Mucosa of rectum (tissue), 2 donors: ENCODE measurements at regions not wholly inside any gene's neighbourhood (a gene's known extent, or its start where the extent isn't known, plus 50 kb on each side); places are given as distances from the start of the nearest gene placed in this dataset.

Experiments used
- H3K27ac ChIP-seq, 2 donors: one replicate each; pipeline ENCODE4 v1.7.0; 2013; ENCODE audit warnings: inconsistent platforms in 2 of 2, low read depth in 2 of 2, low read length in 2 of 2
- H3K27me3 ChIP-seq, 2 donors: one replicate each; pipeline ENCODE4 v1.7.0; 2013; ENCODE audit warnings: low read length in 2 of 2; ENCODE audit not compliant: control insufficient read depth in 2 of 2, insufficient read depth in 2 of 2
- H3K36me3 ChIP-seq, 2 donors: one replicate each; pipeline ENCODE4 v1.7.0; 2013; ENCODE audit warnings: low read length in 2 of 2; ENCODE audit not compliant: control insufficient read depth in 2 of 2, insufficient read depth in 2 of 2
- H3K4me1 ChIP-seq, 2 donors: one replicate each; pipeline ENCODE4 v1.7.0; 2013; ENCODE audit warnings: low read length in 2 of 2, mild to moderate bottlenecking in 1 of 2; ENCODE audit not compliant: control insufficient read depth in 2 of 2, insufficient read depth in 2 of 2
- H3K4me3 ChIP-seq, 2 donors: one replicate each; pipeline ENCODE4 v1.7.0; 2013; ENCODE audit warnings: low read length in 2 of 2
- H3K9ac ChIP-seq, 2 donors: one replicate each; pipeline ENCODE4 v1.7.0; 2013; ENCODE audit warnings: low read length in 2 of 2, low read depth in 1 of 2, mild to moderate bottlenecking in 1 of 2
- H3K9me3 ChIP-seq, 2 donors: one replicate each; pipeline ENCODE4 v1.7.0; 2013; ENCODE audit warnings: low read length in 2 of 2; ENCODE audit not compliant: control insufficient read depth in 2 of 2
- donor health status: healthy.
- donor health status: Normal muscosa, but diverticular disease.

DNA sequence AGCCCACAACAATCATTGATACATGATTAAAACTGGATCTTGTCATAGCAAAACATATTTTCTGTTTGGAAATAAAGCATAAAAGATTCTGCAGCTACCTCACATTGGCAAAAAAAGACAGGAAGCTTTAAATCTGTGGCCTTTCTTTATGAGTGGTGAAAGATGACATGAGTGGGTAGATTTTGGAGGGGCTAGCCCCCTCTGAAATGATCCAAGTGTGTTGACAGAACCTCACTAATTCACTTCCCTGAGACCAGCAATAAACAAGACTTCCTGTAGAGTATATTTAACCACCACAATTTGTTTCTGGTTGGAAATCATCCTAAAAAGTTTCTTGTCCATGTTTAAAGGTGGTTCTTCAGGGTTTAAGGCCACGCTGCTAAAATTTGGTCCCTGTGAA lies 530.8 kb downstream of the SPATA31D1 start:
- no peak overlapping the region for H3K9ac ChIP-seq
- no peaks in the 10 kb centered on the region for H3K9me3 ChIP-seq
- no peaks in the 10 kb centered on the region for H3K36me3 ChIP-seq

DNA sequence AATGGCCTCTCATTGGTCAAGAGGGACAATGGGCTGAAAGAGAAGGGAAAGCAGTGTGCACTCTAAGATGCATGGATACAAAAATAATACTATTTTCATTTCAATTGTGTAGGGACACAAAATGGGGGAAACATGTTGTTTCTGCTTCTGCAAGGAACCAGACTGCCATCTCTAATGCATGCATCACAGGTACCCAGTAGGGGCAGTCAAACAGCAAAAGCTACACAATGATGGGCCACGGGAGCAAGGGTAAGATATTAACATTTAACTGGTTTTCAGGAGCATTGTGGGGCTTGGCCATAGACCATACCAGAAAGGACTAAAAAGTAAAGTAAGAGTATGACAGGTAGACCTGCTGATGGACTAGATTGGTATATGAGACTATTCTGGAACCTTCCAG lies 535.8 kb downstream of the SPATA31D1 start:
- Histone ChIP-seq H3K27ac (no peak overlapping the region), H3K27me3 (no peaks in the 10 kb centered on the region), H3K4me3 (no peak overlapping the region), H3K9ac (no peak overlapping the region), H3K4me1 (no peaks in the 10 kb centered on the region), H3K36me3 (no peaks in the 10 kb centered on the region), H3K9me3 (peaks cover 0 to 2% of the 10 kb centered on the region in 2 donors)

More for the DNA sequence above, 530.8 kb downstream of the SPATA31D1 start:
- Histone ChIP-seq H3K27ac (no peak overlapping the region), H3K4me3 (no peak overlapping the region), H3K4me1 (no peaks in the 10 kb centered on the region), H3K27me3 (no peaks in the 10 kb centered on the region)

DNA sequence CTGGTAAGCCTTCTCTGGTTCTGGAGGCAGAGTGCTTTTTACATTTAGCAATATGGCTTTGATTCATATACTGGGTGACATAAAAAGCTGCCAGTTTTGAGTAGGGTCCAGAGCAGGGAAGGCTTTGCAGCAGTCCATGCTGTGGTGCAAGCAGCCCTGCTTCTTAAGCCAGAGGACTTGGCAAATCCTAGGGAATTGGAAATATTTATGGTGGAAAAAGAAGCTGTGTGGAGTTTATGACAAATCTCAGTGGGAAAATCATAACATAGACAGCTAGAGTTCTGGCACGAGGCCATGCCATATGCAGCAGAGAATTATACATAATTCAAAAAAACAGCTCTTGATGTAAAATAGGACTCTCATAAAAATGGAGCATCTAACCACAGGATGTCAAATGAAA lies 536.4 kb downstream of the RASEF start:
- Histone ChIP-seq H3K9ac (no peak overlapping the region), H3K27me3 (no peaks in the 10 kb centered on the region), H3K9me3 (peaks cover 0 to 2% of the 10 kb centered on the region in 2 donors), H3K27ac (no peak overlapping the region), H3K4me3 (no peak overlapping the region), H3K4me1 (no peaks in the 10 kb centered on the region), H3K36me3 (no peaks in the 10 kb centered on the region)

DNA sequence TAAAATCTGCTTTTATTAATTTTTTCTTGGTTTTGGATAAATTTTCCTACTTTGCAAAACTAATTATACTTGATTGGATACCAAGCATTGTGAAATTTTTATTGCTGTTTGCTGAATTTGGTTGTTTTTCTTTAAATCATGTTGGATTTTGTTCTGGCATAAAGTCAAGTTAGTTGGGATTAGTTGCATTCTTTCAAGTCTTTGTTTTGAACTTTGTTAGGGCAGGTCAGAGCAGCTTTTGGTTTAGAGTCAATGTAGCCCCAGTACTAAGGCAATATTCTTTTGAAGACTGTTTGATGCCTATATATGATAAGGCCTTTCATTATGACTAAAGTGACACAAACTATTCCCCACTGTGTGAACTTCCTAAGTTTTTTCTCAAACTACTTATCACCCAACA lies 531.1 kb downstream of the RASEF start:
- no peak overlapping the region for H3K9ac ChIP-seq
- H3K4me3 ChIP-seq: no peak overlapping the region
- no peak overlapping the region for H3K27ac ChIP-seq
- H3K27me3 ChIP-seq: no peaks in the 10 kb centered on the region
- no peaks in the 10 kb centered on the region for H3K4me1 ChIP-seq
- H3K36me3 ChIP-seq: no peaks in the 10 kb centered on the region
- H3K9me3 ChIP-seq: peaks cover 0 to 2% of the 10 kb centered on the region in 2 donors

DNA sequence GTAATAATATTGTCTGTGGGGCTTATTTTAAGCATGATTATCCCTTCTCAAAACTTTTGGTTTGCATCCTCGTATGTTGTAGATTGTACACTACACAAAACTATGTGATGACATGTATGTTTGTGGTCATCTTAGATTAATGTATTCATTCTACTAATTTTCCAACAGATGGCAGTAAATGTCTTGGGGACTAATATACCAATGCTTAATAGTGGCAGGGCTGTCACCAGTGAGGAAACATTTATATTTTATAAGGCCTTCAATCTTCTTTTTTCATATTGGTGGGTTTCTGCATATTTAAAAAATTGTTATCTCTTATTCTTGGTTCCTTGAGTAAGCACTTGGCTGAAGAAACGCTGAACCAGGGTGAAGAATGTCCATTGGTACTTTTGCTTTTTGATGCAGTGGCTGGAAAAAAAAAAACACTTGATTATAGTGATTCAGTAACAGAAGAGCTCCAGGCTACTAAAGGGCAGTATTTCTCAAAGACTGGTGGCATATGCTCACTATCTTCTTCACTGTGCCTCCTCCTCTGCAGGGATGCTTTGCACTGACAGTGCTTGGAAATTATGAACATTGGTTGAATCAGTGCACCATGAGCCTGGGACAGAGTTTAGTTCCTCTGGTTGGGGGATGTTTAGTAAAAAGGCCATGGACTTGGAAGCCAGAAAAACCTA lies 530.3 kb downstream of the RASEF start:
- Histone ChIP-seq H3K4me1 (no peaks in the 10 kb centered on the region), H3K9ac (no peak overlapping the region), H3K4me3 (no peak overlapping the region), H3K9me3 (no peaks in the 10 kb centered on the region), H3K27ac (no peak overlapping the region), H3K27me3 (no peaks in the 10 kb centered on the region), H3K36me3 (no peaks in the 10 kb centered on the region)

DNA sequence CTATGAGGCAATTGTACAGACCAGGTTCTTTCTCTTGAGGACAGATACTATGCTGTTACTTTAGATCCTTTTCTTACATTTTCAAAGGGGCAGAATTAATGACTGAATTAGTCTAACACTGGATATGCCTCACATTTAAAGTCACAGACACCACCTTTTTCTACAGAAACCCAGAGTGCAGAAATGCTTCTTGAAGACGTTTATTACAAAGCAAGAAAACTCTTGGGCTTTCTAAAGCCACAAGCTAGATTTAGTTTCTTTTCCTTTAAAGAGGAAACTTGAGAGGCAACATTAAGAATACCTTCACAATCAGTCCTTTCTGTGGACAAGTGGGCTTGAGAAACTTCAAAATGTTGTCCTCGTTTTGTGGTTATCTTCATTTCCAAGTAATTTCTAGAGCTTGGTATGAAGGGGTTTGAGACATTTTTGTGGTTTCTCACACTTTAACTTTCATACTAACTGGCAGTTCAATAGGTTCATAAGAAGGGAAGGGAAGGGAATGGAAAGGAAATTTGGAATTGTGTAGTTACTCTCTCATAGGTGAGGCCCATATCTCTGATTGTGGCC lies 527.4 kb downstream of the RASEF start:
- no peaks in the 10 kb centered on the region for H3K4me1 ChIP-seq
- H3K4me3 ChIP-seq: no peak overlapping the region
- H3K27me3 ChIP-seq: no peaks in the 10 kb centered on the region
- H3K9me3 ChIP-seq: no peaks in the 10 kb centered on the region
- no peak overlapping the region for H3K27ac ChIP-seq
- H3K9ac ChIP-seq: no peak overlapping the region
- H3K36me3 ChIP-seq: no peaks in the 10 kb centered on the region

DNA sequence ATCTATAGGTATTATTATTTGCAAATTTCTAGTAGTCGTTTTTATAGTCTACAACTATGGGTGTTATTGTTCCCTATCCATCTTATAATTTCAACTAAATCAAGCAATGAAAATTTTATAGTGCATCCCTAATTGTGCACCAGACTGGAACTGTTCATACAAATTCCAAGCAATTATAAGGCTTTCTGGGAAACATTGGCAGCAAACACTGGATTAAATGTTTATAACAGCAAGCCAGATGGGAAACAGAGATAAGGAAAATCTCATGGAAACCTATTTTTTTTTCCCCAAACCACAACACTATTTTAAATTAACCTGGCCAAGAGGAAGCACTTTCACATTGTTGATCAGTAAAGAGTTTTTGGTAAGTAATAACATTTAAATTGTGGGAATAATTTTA lies 524.3 kb downstream of the RASEF start:
- Histone ChIP-seq H3K4me3 (no peak overlapping the region), H3K9me3 (no peaks in the 10 kb centered on the region), H3K9ac (no peak overlapping the region), H3K4me1 (no peaks in the 10 kb centered on the region), H3K36me3 (no peaks in the 10 kb centered on the region), H3K27ac (no peak overlapping the region), H3K27me3 (no peaks in the 10 kb centered on the region)

DNA sequence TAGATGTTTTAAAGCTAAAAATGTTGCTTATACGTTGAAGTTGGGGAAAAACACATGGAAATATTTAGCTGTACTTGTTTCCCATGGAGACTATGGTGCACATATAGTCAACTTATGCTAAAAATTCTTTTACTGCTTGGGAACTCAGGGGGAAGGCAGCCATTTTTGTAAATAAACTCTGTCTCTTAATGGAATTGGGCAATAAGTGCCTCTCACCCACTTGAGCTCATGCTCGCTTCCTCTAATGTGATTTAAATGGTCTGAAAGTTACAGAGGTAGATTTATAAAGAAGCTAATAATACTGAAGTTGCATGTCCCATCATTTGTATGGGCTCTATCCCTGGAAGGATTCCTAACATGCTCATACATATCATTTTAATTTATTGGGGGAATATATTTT lies 523.8 kb downstream of the RASEF start:
- Histone ChIP-seq H3K9me3 (no peaks in the 10 kb centered on the region), H3K36me3 (no peaks in the 10 kb centered on the region), H3K4me1 (no peaks in the 10 kb centered on the region), H3K27ac (no peak overlapping the region), H3K27me3 (no peaks in the 10 kb centered on the region), H3K9ac (no peak overlapping the region), H3K4me3 (no peak overlapping the region)

DNA sequence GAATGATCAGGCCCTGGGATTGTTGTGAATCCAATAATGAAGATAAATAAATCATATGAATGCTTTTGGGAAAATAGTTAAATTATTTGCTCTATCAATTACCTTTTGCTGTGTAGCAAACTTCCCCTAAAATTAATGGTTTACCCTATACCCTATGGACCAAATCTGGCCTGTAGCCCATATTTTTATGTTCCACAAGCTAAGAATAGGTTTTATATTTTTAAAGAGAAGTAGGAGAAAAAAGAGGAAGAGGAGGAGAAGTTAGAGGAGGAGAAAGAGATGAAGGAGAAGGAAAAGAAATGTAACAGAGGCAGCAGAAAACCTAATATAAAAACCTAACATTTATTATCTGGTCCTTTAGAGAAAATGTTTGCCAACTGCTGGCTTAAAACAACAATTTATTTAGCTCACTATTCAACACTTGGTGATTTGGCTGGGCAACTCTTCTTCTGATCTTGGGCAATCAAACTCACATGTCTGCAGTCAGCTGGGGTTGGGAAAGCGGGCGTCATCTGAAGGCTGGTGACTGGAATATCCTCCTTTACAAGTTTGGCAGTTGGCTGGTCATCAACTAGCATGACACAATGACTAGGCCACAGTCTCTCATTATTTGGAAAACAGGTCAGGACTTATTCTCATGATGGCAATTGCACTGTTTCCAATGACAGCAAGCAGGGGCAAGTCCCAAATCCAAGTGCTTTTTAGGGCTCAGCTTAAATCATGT lies 522.9 kb downstream of the RASEF start:
- Histone ChIP-seq H3K36me3 (no peaks in the 10 kb centered on the region), H3K4me3 (no peak overlapping the region), H3K27ac (no peak overlapping the region), H3K9me3 (no peaks in the 10 kb centered on the region), H3K27me3 (no peaks in the 10 kb centered on the region), H3K4me1 (no peaks in the 10 kb centered on the region), H3K9ac (no peak overlapping the region)

DNA sequence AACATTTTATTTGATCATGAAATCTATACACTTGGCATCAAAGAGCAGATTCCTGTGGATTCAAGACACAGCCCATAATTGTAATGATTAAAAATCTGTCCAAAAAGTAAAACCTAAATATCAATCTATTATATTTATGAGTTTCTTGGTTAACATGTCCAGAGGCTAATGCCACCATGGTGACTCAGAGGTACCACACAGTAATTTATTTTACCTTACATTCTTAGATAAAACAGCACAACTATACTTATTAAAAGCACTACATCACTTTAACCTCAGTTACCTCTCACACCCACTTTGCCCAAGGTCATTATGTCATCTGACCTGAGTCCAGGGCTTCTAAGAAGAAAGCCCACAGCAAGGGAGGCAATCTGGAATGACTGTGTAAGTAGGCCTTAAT lies 519.2 kb downstream of the RASEF start:
- no peaks in the 10 kb centered on the region for H3K36me3 ChIP-seq
- H3K4me1 ChIP-seq: no peaks in the 10 kb centered on the region
- no peaks in the 10 kb centered on the region for H3K9me3 ChIP-seq
- no peaks in the 10 kb centered on the region for H3K27me3 ChIP-seq
- no peak overlapping the region for H3K4me3 ChIP-seq
- no peak overlapping the region for H3K9ac ChIP-seq
- H3K27ac ChIP-seq: no peak overlapping the region
